ENCODE measurements at regions not wholly inside any gene's neighbourhood (a gene's known extent, or its start where the extent isn't known, plus 50 kb on each side); places are given as distances from the start of the nearest gene placed in this dataset.

DNA sequence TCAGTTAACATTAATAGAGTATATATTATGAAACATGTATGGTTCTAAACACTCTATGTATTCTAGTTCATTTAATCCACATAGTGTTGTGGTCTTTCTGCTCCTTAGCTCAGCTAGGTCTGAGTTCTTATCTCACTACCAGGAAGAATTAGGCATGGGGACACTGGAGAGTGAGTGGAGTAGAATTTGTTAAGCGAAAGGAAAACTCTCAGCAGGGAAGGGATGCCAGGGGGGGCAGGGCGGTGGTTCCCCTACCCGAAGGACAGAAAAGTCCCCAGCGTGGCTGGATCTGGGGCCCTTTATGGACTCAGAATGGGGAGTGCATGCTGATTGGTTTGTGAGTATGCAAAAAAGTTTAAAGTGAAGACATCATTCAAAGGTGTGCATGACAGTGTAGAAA, 727.5 kb downstream of the TBC1D32 start:
- TF ChIP-seq, protein P1, sequence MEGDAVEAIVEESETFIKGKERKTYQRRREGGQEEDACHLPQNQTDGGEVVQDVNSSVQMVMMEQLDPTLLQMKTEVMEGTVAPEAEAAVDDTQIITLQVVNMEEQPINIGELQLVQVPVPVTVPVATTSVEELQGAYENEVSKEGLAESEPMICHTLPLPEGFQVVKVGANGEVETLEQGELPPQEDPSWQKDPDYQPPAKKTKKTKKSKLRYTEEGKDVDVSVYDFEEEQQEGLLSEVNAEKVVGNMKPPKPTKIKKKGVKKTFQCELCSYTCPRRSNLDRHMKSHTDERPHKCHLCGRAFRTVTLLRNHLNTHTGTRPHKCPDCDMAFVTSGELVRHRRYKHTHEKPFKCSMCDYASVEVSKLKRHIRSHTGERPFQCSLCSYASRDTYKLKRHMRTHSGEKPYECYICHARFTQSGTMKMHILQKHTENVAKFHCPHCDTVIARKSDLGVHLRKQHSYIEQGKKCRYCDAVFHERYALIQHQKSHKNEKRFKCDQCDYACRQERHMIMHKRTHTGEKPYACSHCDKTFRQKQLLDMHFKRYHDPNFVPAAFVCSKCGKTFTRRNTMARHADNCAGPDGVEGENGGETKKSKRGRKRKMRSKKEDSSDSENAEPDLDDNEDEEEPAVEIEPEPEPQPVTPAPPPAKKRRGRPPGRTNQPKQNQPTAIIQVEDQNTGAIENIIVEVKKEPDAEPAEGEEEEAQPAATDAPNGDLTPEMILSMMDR (conservative IDR thresholded peaks at IDR 0.05; ENCODE audit: low read depth, low read length) = no peak
- no peak overlapping the region for H3K4me3 ChIP-seq (IDR thresholded peaks at IDR 0.05; ENCODE audit: insufficient read depth, low read depth, low read length)
- no peaks in the 10 kb centered on the region for H4K20me1 ChIP-seq (ENCODE audit: insufficient read depth)

DNA sequence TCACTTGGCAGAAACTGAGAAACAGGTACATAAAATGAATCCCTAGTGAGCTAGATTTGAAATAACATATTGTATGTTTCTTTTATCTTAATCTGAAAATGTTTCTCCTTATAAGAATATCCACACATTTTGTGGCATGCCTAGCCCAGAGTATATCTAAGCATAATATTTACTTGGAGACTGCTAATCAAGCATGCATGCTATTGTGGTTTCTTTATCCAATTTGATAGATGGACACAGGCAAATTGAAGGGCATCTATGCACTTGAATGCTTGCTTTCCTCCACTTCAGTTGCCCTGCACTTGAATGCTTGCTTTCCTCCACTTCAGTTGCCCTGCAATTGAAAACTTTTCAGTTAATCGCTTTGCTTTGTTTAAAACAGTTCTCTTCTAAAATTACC, 729.8 kb downstream of the TBC1D32 start:
- Histone ChIP-seq H4K20me1 (ENCODE audit: insufficient read depth) (no peaks in the 10 kb centered on the region), H3K4me1 (ENCODE audit: low read depth, poor library complexity, severe bottlenecking) (no peaks in the 10 kb centered on the region), H3K27ac (no peak overlapping the region), H2AFZ (ENCODE audit: low read depth) (no peak overlapping the region), H3K27me3 (ENCODE audit: insufficient read depth, low read depth) (no peaks in the 10 kb centered on the region), H3K79me2 (ENCODE audit: insufficient read depth, low read depth) (no peaks in the 10 kb centered on the region), H3K4me2 (no peak overlapping the region), H3K9ac (no peak overlapping the region), H3K4me3 (IDR thresholded peaks at IDR 0.05; ENCODE audit: insufficient read depth, low read depth, low read length) (no peak overlapping the region), H3K36me3 (ENCODE audit: insufficient read depth) (no peaks in the 10 kb centered on the region)
- TF ChIP-seq, protein P1 (conservative IDR thresholded peaks at IDR 0.05; ENCODE audit: low read depth, low read length) = no peak

More for the DNA sequence above, 727.5 kb downstream of the TBC1D32 start:
- Histone ChIP-seq H3K4me1 (ENCODE audit: low read depth, poor library complexity, severe bottlenecking) (no peaks in the 10 kb centered on the region), H3K27ac (no peak overlapping the region), H3K27me3 (ENCODE audit: insufficient read depth, low read depth) (no peaks in the 10 kb centered on the region), H2AFZ (ENCODE audit: low read depth) (no peak overlapping the region), H3K36me3 (ENCODE audit: insufficient read depth) (no peaks in the 10 kb centered on the region), H3K9ac (no peak overlapping the region), H3K79me2 (ENCODE audit: insufficient read depth, low read depth) (no peaks in the 10 kb centered on the region), H3K4me2 (no peak overlapping the region)

DNA sequence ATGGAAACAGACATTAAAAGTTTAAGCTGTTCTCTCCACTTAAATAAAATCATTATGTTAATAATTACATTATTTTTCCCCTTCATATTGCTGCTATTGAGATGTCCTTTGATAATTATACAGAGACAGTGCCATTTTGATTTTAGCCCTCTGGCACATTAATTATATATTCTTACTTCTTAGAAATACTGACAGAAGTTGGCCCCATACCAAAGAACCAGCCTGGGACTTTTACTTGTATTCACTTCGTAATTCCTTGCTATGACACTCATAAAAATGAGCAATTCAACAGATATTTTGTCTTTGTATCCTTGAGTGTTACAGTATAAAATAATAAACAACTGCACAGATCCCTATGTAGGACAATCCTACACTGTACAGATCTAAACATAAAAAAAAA, 743.7 kb downstream of the TBC1D32 start:
- H3K79me2 ChIP-seq (ENCODE audit: insufficient read depth, low read depth) = no peaks in the 10 kb centered on the region
- no peak overlapping the region for H3K27ac ChIP-seq
- H4K20me1 ChIP-seq (ENCODE audit: insufficient read depth) = no peaks in the 10 kb centered on the region
- H3K4me1 ChIP-seq (ENCODE audit: low read depth, poor library complexity, severe bottlenecking) = no peaks in the 10 kb centered on the region
- TF ChIP-seq, protein P1 (conservative IDR thresholded peaks at IDR 0.05; ENCODE audit: low read depth, low read length) = no peak
- no peaks in the 10 kb centered on the region for H3K36me3 ChIP-seq (ENCODE audit: insufficient read depth)
- no peak overlapping the region for H3K4me3 ChIP-seq (IDR thresholded peaks at IDR 0.05; ENCODE audit: insufficient read depth, low read depth, low read length)
- H3K27me3 ChIP-seq (ENCODE audit: insufficient read depth, low read depth) = no peaks in the 10 kb centered on the region
- H3K4me2 ChIP-seq = no peak overlapping the region
- H2AFZ ChIP-seq (ENCODE audit: low read depth) = no peak overlapping the region
- no peak overlapping the region for H3K9ac ChIP-seq

- Histone ChIP-seq H3K9ac (no peak overlapping the region), H3K4me2 (no peak overlapping the region), H2AFZ (ENCODE audit: low read depth) (no peak overlapping the region), H3K27ac (no peak overlapping the region), H3K4me3 (IDR thresholded peaks at IDR 0.05; ENCODE audit: insufficient read depth, low read depth, low read length) (no peak overlapping the region), H3K27me3 (ENCODE audit: insufficient read depth, low read depth) (no peaks in the 10 kb centered on the region), H3K79me2 (ENCODE audit: insufficient read depth, low read depth) (no peaks in the 10 kb centered on the region), H3K36me3 (ENCODE audit: insufficient read depth) (no peaks in the 10 kb centered on the region), H3K4me1 (ENCODE audit: low read depth, poor library complexity, severe bottlenecking) (no peaks in the 10 kb centered on the region), H4K20me1 (ENCODE audit: insufficient read depth) (no peaks in the 10 kb centered on the region)
- TF ChIP-seq, protein P1 (conservative IDR thresholded peaks at IDR 0.05; ENCODE audit: low read depth, low read length) = no peak
Observed at GRCh38 chr6:120588424-120588823, 745.9 kb downstream of the TBC1D32 start.

Data from KMS-11 (cell line).